ENCODE measurements at regions not wholly inside any gene's neighbourhood (a gene's known extent, or its start where the extent isn't known, plus 50 kb on each side); places are given as distances from the start of the nearest gene placed in this dataset.

GRCh38 chr14:41362139-41362538 is 244.5 kb upstream of the LRFN5 start:
- TF ChIP-seq EZH2 (IDR thresholded peaks at IDR 0.05): no peak
- TF ChIP-seq POLR2AphosphoS5 (IDR thresholded peaks at IDR 0.05; ENCODE audit: borderline replicate concordance, low read depth, low read length): no peak
